Neural cell (in vitro differentiated cells): ENCODE measurements at regions not wholly inside any gene's neighbourhood (a gene's known extent, or its start where the extent isn't known, plus 50 kb on each side); places are given as distances from the start of the nearest gene placed in this dataset.

ENCODE experiments used
- H2AFZ ChIP-seq: fragments of 200-600, 300-800 bp; sonication (generic), shearing (Covaris generic); 2 replicates; pipeline ENCODE4 v1.6.0; 2014; ENCODE audit warnings: low read depth, mild to moderate bottlenecking, antibody characterized with exemption, low read length, moderate library complexity
- H3F3A ChIP-seq: fragments of 200-600 bp; shearing (Covaris generic); 2 replicates; pipeline ENCODE4 v1.6.1; 2016; ENCODE audit warnings: mild to moderate bottlenecking, moderate library complexity, mixed read lengths, antibody characterized with exemption, low read length; ENCODE audit not compliant: insufficient read depth, poor library complexity, severe bottlenecking
- H3K27ac ChIP-seq: fragments of 200-600, 300-800 bp; sonication (generic), shearing (Covaris generic); 2 replicates; pipeline ENCODE4 v1.5.1; 2014; ENCODE audit warnings: mild to moderate bottlenecking, low read length, moderate library complexity
- H3K27me3 ChIP-seq: fragments of 300-800, 200-600 bp; sonication (generic), shearing (Covaris generic); 2 replicates; pipeline ENCODE4 v1.6.0; 2014; ENCODE audit warnings: mild to moderate bottlenecking, low read depth, low read length, moderate library complexity; ENCODE audit not compliant: insufficient read depth
- H3K36me3 ChIP-seq: fragments of 300-800, 200-600 bp; sonication (generic), shearing (Covaris generic); 2 replicates; pipeline ENCODE4 v1.5.1; 2014; ENCODE audit warnings: mild to moderate bottlenecking, antibody characterized with exemption, low read length, moderate library complexity; ENCODE audit not compliant: insufficient read depth
- H3K4me2 ChIP-seq: fragments of 300-800, 200-600 bp; sonication (generic), shearing (Covaris generic); 2 replicates; pipeline ENCODE4 v1.6.0; 2014; ENCODE audit warnings: mild to moderate bottlenecking, low read length
- H3K4me3 ChIP-seq: fragments of 300-800, 200-600 bp; sonication (generic), shearing (Covaris generic); 2 replicates; pipeline ENCODE4 v1.5.1; 2014; ENCODE audit warnings: mild to moderate bottlenecking, low read length, moderate library complexity
- H3K79me2 ChIP-seq: fragments of 200-600 bp; shearing (Covaris generic); replicated peaks from 2 replicates; pipeline ENCODE4 v1.6.0; 2014; ENCODE audit warnings: mild to moderate bottlenecking, low read length, moderate library complexity; ENCODE audit not compliant: insufficient read depth
- H3K9ac ChIP-seq: fragments of 300-800, 200-600 bp; sonication (generic), shearing (Covaris generic); 2 replicates; pipeline ENCODE4 v1.6.1; 2016; ENCODE audit warnings: mild to moderate bottlenecking, low read length, mixed read lengths
- H3K9me2 ChIP-seq: fragments of 200-600 bp; shearing (Covaris generic); 2 replicates; pipeline ENCODE4 v1.6.1; 2016; ENCODE audit warnings: mild to moderate bottlenecking, low read length, mixed read lengths; ENCODE audit not compliant: insufficient read depth
- H3K9me3 ChIP-seq: fragments of 200-600, 300-800 bp; sonication (generic), shearing (Covaris generic); 2 replicates; pipeline ENCODE4 v1.6.1; 2016; ENCODE audit warnings: mild to moderate bottlenecking, mixed run types, low read length, moderate library complexity, mixed read lengths
- H4K20me1 ChIP-seq: fragments of 200-600 bp; shearing (Covaris generic); 2 replicates; pipeline ENCODE4 v1.6.1; 2016; ENCODE audit warnings: mild to moderate bottlenecking, mixed run types; ENCODE audit not compliant: insufficient read depth
- EP300 ChIP-seq: fragments of 450-650 bp; conservative IDR thresholded peaks from 2 replicates; pipeline ENCODE4 v1.6.1; 2014; ENCODE audit warnings: antibody characterized with exemption, mild to moderate bottlenecking, moderate library complexity; ENCODE audit not compliant: poor library complexity, severe bottlenecking
- EZH2 ChIP-seq: fragments of 200-600, 300-800 bp; shearing (Covaris generic), sonication (generic); IDR thresholded peaks from 2 replicates; pipeline ENCODE4 v1.6.1; 2014; ENCODE audit warnings: antibody characterized with exemption, low read length, borderline replicate concordance, mild to moderate bottlenecking; ENCODE audit not compliant: insufficient read depth, poor library complexity, severe bottlenecking
- MXI1 ChIP-seq: fragments of 450-650 bp; conservative IDR thresholded peaks from 2 replicates; pipeline ENCODE4 v1.6.1; 2014; ENCODE audit warnings: antibody characterized with exemption, mild to moderate bottlenecking; ENCODE audit not compliant: poor library complexity, severe bottlenecking
- POLR2AphosphoS5 ChIP-seq: IDR thresholded peaks from 2 replicates; pipeline ENCODE4 v1.6.1; 2012
- RAD21 ChIP-seq: fragments of 450-650 bp; conservative IDR thresholded peaks from 2 replicates; pipeline ENCODE4 v1.6.1; 2014; ENCODE audit warnings: antibody characterized with exemption, mild to moderate bottlenecking, moderate library complexity
- SMC3 ChIP-seq: fragments of 450-650 bp; conservative IDR thresholded peaks from 2 replicates; pipeline ENCODE4 v1.6.1; 2014; ENCODE audit warnings: antibody characterized with exemption, mild to moderate bottlenecking, moderate library complexity; ENCODE audit not compliant: poor library complexity
- TAF1 ChIP-seq: IDR thresholded peaks from 2 replicates; pipeline ENCODE4 v1.6.1; 2012; ENCODE audit warnings: low read depth
- TF ChIP-seq, protein P1 (sequence below): fragments of 450-650 bp; IDR thresholded peaks from 2 replicates; pipeline ENCODE4 v1.5.1; 2014; ENCODE audit warnings: antibody characterized with exemption, mild to moderate bottlenecking, moderate library complexity; ENCODE audit not compliant: poor library complexity, severe bottlenecking
- TF ChIP-seq, protein P2 (sequence below): IDR thresholded peaks from 2 replicates; pipeline ENCODE4 v1.6.1; 2012; ENCODE audit warnings: borderline replicate concordance

DNA sequence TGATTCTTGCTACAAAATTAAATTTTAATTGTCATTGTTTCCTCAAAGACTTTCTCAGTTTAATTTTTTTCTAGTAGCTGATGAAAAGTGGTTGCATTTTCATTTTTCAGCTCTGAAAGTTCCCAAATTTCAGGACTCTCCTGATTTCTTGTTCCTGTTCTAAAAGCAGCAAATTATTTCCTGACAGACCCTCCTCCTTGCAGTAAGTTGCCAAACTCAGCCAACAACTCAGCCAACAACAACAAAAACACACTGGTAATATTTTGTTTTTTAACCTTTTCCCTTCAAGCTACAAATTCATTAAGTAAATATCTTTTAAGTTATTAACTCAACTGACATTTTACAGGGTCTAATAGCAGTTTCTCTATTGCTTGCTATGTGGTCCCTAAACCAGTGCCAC lies 487.8 kb upstream of the NUDT12 start:
- H3K27me3 ChIP-seq, result no peaks in the 10 kb centered on the region
- no peaks in the 10 kb centered on the region for H4K20me1 ChIP-seq
- no peaks in the 10 kb centered on the region for H3K36me3 ChIP-seq
- TF ChIP-seq EP300, result no peak
- TF ChIP-seq EZH2, result no peak
- no peak for TF ChIP-seq MXI1
- TF ChIP-seq, protein P1, sequence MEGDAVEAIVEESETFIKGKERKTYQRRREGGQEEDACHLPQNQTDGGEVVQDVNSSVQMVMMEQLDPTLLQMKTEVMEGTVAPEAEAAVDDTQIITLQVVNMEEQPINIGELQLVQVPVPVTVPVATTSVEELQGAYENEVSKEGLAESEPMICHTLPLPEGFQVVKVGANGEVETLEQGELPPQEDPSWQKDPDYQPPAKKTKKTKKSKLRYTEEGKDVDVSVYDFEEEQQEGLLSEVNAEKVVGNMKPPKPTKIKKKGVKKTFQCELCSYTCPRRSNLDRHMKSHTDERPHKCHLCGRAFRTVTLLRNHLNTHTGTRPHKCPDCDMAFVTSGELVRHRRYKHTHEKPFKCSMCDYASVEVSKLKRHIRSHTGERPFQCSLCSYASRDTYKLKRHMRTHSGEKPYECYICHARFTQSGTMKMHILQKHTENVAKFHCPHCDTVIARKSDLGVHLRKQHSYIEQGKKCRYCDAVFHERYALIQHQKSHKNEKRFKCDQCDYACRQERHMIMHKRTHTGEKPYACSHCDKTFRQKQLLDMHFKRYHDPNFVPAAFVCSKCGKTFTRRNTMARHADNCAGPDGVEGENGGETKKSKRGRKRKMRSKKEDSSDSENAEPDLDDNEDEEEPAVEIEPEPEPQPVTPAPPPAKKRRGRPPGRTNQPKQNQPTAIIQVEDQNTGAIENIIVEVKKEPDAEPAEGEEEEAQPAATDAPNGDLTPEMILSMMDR, result no peak
- no peak for TF ChIP-seq RAD21
- TF ChIP-seq SMC3, result no peak
- TF ChIP-seq POLR2AphosphoS5, result no peak
- TF ChIP-seq, protein P2, sequence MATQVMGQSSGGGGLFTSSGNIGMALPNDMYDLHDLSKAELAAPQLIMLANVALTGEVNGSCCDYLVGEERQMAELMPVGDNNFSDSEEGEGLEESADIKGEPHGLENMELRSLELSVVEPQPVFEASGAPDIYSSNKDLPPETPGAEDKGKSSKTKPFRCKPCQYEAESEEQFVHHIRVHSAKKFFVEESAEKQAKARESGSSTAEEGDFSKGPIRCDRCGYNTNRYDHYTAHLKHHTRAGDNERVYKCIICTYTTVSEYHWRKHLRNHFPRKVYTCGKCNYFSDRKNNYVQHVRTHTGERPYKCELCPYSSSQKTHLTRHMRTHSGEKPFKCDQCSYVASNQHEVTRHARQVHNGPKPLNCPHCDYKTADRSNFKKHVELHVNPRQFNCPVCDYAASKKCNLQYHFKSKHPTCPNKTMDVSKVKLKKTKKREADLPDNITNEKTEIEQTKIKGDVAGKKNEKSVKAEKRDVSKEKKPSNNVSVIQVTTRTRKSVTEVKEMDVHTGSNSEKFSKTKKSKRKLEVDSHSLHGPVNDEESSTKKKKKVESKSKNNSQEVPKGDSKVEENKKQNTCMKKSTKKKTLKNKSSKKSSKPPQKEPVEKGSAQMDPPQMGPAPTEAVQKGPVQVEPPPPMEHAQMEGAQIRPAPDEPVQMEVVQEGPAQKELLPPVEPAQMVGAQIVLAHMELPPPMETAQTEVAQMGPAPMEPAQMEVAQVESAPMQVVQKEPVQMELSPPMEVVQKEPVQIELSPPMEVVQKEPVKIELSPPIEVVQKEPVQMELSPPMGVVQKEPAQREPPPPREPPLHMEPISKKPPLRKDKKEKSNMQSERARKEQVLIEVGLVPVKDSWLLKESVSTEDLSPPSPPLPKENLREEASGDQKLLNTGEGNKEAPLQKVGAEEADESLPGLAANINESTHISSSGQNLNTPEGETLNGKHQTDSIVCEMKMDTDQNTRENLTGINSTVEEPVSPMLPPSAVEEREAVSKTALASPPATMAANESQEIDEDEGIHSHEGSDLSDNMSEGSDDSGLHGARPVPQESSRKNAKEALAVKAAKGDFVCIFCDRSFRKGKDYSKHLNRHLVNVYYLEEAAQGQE, result no peak
- no peak for TF ChIP-seq TAF1
- H3F3A ChIP-seq, result no peaks in the 10 kb centered on the region
- H3K9ac ChIP-seq, result no peak overlapping the region
- no peaks in the 10 kb centered on the region for H3K9me2 ChIP-seq
- H3K79me2 ChIP-seq, result no peaks in the 10 kb centered on the region
- H3K4me3 ChIP-seq, result no peak overlapping the region
- H3K9me3 ChIP-seq, result no peaks in the 10 kb centered on the region
- no peak overlapping the region for H3K27ac ChIP-seq
- no peak overlapping the region for H2AFZ ChIP-seq
- H3K4me2 ChIP-seq, result no peak overlapping the region

DNA sequence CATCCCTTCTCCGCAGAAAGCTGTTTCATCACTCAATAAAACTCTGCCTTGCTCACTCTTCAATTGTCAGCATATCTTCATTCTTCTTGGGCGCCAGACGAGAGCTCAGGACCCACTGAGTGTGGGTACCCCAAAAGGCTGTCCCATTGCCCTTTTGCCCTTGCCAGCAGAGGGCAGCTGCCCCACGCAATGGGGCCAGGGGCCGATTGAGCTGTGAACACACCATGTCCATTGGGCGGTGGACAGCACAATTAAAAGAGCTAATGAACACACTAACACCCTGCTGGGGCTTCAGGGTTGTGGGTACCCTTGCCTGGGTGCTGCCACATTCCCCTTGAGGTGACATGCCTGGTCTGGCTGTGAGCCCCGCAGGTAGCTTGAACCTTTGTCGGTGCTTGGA lies 487.2 kb upstream of the NUDT12 start:
- Histone ChIP-seq H3K27ac (no peak overlapping the region), H3K9ac (no peak overlapping the region), H3K27me3 (no peaks in the 10 kb centered on the region), H3F3A (no peaks in the 10 kb centered on the region), H3K9me3 (no peaks in the 10 kb centered on the region), H3K4me3 (no peak overlapping the region), H3K4me2 (no peak overlapping the region), H3K9me2 (no peaks in the 10 kb centered on the region), H3K36me3 (no peaks in the 10 kb centered on the region), H2AFZ (no peak overlapping the region), H4K20me1 (no peaks in the 10 kb centered on the region), H3K79me2 (no peaks in the 10 kb centered on the region)
- TF ChIP-seq, protein P2, result no peak
- TF ChIP-seq TAF1 (no peak), RAD21 (no peak), EP300 (no peak), EZH2 (no peak), POLR2AphosphoS5 (no peak), MXI1 (no peak), SMC3 (no peak)
- TF ChIP-seq, protein P1, result no peak
